Hematopoietic multipotent progenitor cell treated with erythropoietin and hydrocortisone succinate and interleukin-3 and kit ligand, for 17 days (in vitro differentiated cells): ENCODE measurements at regions not wholly inside any gene's neighbourhood (a gene's known extent, or its start where the extent isn't known, plus 50 kb on each side); places are given as distances from the start of the nearest gene placed in this dataset.

Experiments
- DNase-seq: peaks from one replicate; pipeline ENCODE4 v3.0.0-alpha.2; 2015; ENCODE audit warnings: low spot score

- DNase-seq = no peak
Measured at GRCh38 chr5:30050056-30050815, 1143.2 kb upstream of the CDH6 start.

GRCh38 chr5:30042677-30043076 lies 1150.8 kb upstream of the CDH6 start:
- DNase-seq = no peak

- DNase-seq = no peak
Measured at GRCh38 chr5:30041831-30042385, 1151.6 kb upstream of the CDH6 start.

GRCh38 chr5:30041291-30041690 lies 1152.2 kb upstream of the CDH6 start:
- no peak for DNase-seq

GRCh38 chr5:30040488-30041118 lies 1152.9 kb upstream of the CDH6 start:
- peak; percentile 12 for DNase-seq

GRCh38 chr5:30039379-30039778 lies 1154.1 kb upstream of the CDH6 start:
- no peak for DNase-seq

GRCh38 chr5:30034870-30035269 lies 1158.6 kb upstream of the CDH6 start:
- DNase-seq = no peak

- DNase-seq = no peak
Measured at GRCh38 chr5:30030101-30030500, 1163.4 kb upstream of the CDH6 start.

- no peak for DNase-seq
Measured at GRCh38 chr5:30001826-30002225, 1191.7 kb upstream of the CDH6 start.

GRCh38 chr5:30000231-30000630 lies 1193.3 kb upstream of the CDH6 start:
- no peak for DNase-seq

GRCh38 chr5:29995154-29995553 lies 1198.3 kb upstream of the CDH6 start:
- no peak for DNase-seq

- DNase-seq = no peak
Measured at GRCh38 chr5:29994519-29994918, 1199.0 kb upstream of the CDH6 start.

GRCh38 chr5:29993286-29993685 lies 1200.2 kb upstream of the CDH6 start:
- DNase-seq = no peak

GRCh38 chr5:29992248-29992647 lies 1201.2 kb upstream of the CDH6 start:
- no peak for DNase-seq

- DNase-seq = no peak
Measured at GRCh38 chr5:29990681-29991080, 1202.8 kb upstream of the CDH6 start.

GRCh38 chr5:29984156-29984540 lies 1209.3 kb upstream of the CDH6 start:
- DNase-seq = no peak

GRCh38 chr5:29983528-29984155 lies 1209.8 kb upstream of the CDH6 start:
- DNase-seq = no peak

GRCh38 chr5:29982457-29982856 lies 1211.0 kb upstream of the CDH6 start:
- DNase-seq = no peak

GRCh38 chr5:29972597-29972996 lies 1220.9 kb upstream of the CDH6 start:
- no peak for DNase-seq

GRCh38 chr5:29963956-29964355 lies 1229.5 kb upstream of the CDH6 start:
- DNase-seq = no peak

GRCh38 chr5:29960323-29960722 lies 1233.2 kb upstream of the CDH6 start:
- DNase-seq = no peak

- DNase-seq = no peak
Measured at GRCh38 chr5:29950416-29951145, 1242.9 kb upstream of the CDH6 start.
